ENCODE measurements at regions not wholly inside any gene's neighbourhood (a gene's known extent, or its start where the extent isn't known, plus 50 kb on each side); places are given as distances from the start of the nearest gene placed in this dataset.

DNA sequence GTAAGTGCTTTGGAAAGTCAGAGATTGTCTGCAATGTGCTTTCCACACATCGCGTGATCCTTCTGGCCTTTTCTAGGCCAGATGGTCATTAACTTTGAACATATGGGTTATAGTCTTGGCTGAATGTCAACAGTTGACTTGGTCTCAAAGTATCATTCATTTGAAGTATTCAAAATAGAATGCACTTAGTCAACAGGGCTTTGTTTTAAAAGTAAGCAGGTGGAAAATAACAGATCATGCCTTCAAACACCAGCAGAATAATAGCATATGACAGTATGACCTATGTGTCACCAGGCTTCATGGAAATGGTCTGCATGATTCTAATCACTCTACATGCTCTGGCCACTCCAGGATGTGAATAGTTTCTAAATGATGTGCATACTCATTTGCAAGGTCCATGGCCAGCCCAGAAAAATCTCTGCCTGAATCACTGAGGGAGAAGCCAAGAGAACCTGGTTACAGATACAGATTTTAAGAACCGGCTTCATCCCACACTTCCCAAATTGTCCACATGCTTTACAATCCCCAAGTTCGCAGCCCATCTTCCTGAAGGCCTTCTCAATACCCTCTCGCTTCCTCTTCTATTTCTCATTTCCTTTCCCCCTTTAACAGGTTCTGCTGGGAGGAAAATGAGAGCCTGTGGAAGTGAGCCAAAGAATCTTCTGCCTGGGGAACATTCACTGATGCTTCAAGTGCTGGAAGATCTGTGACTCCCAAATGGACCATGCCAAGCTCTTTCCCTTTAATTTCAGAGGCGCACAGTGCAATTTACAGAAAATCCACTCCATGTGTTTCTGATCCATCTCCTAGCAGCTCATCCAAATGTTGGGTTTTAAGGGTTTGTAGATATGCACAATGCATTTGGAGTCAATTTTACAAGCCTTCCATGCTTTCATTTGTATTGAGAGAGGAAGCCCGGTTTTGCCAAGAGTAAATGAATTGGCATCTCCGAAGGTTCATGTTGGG is 122.8 kb upstream of the GDF10 start (continued):
- TF ChIP-seq ZNF335 (tag by site-specific recombination; conservative IDR thresholded peaks at IDR 0.05) (no peak), ZNF561 (tag by site-specific recombination; IDR thresholded peaks at IDR 0.05; ENCODE audit: borderline replicate concordance) (no peak), ZNF596 (tag by site-specific recombination; IDR thresholded peaks at IDR 0.05) (no peak), ZNF10 (tag by site-specific recombination; IDR thresholded peaks at IDR 0.05) (no peak), ZNF48 (tag by site-specific recombination; IDR thresholded peaks at IDR 0.05) (no peak)

DNA sequence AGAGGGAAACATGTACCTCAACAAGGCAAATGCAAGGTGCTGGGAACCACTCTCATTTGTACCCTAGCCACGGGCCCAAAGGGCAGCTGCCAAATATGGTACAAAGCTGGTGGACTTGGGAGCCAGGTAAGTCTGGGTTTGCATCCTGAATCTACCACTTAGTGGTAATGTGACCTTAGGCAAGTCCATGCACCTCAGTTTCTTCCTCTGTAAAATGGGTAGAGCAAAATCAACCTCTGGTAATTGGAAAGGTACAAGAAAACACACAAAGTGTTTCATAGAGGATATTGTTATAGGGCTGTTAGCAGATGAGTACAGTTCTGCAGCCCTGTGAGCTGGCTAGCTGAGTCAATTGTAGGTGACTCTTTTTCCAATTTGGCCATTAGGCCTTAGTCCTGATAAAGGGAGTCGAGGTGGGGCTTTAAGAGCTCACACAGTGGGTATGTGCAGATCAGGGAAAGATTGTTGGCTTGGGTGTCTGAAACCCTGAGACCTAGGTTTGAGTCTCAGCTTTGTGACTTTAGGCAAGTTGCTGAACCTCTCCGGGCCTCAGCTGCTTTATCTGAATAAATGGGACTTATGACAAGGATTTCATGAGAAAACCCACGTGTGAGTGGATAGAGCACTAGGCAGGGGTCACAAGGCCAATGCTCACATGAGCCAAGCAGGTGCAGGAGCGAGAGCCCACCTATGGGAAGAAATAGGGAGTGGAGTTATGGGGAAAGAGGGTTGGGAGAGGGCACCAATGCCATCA is 121.3 kb upstream of the GDF10 start:
- Histone ChIP-seq H3K27ac (ENCODE audit: extremely low read depth, low read depth, low read length) (no peak overlapping the region), H3K4me1 (ENCODE audit: control insufficient read depth, insufficient read depth, low read length) (no peaks in the 10 kb centered on the region), H3K9me3 (ENCODE audit: control insufficient read depth, insufficient read depth, low read depth, low read length) (no peaks in the 10 kb centered on the region), H3K4me3 (ENCODE audit: low read depth, low read length) (no peak overlapping the region), H3K36me3 (ENCODE audit: control insufficient read depth in 2 of 2, insufficient read depth in 1 of 2, low read length in 2 of 2) (no peaks in the 10 kb centered on the region)
- ChIA-PET POLR2A (no interaction called here), CTCF (no interaction called here)
- TF ChIP-seq, protein P1, sequence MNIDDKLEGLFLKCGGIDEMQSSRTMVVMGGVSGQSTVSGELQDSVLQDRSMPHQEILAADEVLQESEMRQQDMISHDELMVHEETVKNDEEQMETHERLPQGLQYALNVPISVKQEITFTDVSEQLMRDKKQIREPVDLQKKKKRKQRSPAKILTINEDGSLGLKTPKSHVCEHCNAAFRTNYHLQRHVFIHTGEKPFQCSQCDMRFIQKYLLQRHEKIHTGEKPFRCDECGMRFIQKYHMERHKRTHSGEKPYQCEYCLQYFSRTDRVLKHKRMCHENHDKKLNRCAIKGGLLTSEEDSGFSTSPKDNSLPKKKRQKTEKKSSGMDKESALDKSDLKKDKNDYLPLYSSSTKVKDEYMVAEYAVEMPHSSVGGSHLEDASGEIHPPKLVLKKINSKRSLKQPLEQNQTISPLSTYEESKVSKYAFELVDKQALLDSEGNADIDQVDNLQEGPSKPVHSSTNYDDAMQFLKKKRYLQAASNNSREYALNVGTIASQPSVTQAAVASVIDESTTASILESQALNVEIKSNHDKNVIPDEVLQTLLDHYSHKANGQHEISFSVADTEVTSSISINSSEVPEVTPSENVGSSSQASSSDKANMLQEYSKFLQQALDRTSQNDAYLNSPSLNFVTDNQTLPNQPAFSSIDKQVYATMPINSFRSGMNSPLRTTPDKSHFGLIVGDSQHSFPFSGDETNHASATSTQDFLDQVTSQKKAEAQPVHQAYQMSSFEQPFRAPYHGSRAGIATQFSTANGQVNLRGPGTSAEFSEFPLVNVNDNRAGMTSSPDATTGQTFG (tag by site-specific recombination; IDR thresholded peaks at IDR 0.05; ENCODE audit: borderline replicate concordance) = no peak
- TF ChIP-seq ZNF654 (tag by site-specific recombination; IDR thresholded peaks at IDR 0.05; ENCODE audit: low read depth) (no peak), ZNF174 (tag by site-specific recombination; IDR thresholded peaks at IDR 0.05) (no peak), ZNF146 (tag by site-specific recombination; IDR thresholded peaks at IDR 0.05) (no peak), ZNF510 (tag by site-specific recombination; IDR thresholded peaks at IDR 0.05; ENCODE audit: insufficient replicate concordance) (no peak), RBAK (tag by site-specific recombination; IDR thresholded peaks at IDR 0.05) (no peak), ZNF658 (tag by site-specific recombination; IDR thresholded peaks at IDR 0.05) (no peak), ZNF248 (tag by site-specific recombination; IDR thresholded peaks at IDR 0.05) (no peak)

DNA sequence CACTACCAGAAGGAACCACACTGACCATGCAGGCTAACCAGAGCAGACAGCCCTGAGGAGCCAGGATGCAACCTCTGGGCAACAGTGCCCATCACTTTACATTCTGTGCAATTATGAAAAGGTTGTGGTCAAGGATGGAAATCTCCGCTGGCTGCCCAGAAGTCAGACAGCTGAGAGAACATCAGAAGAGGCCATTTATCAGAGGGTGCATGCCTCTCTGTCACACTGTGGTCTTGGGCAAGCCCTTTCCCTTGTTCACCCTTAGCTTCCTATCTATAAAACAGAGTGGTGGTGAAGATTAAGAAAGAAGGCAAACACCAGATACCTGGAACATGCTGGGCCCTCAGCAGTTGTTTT is 120.7 kb upstream of the GDF10 start:
- ChIA-PET CTCF (no interaction called here), POLR2A (no interaction called here)
- H3K9me3 ChIP-seq (ENCODE audit: control insufficient read depth, insufficient read depth, low read depth, low read length) = no peaks in the 10 kb centered on the region
- H3K36me3 ChIP-seq (ENCODE audit: control insufficient read depth in 2 of 2, insufficient read depth in 1 of 2, low read length in 2 of 2) = no peaks in the 10 kb centered on the region
- no peak overlapping the region for H3K4me3 ChIP-seq (ENCODE audit: low read depth, low read length)
- H3K27ac ChIP-seq (ENCODE audit: extremely low read depth, low read depth, low read length) = no peak overlapping the region
- no peaks in the 10 kb centered on the region for H3K4me1 ChIP-seq (ENCODE audit: control insufficient read depth, insufficient read depth, low read length)
- TF ChIP-seq, protein P2, sequence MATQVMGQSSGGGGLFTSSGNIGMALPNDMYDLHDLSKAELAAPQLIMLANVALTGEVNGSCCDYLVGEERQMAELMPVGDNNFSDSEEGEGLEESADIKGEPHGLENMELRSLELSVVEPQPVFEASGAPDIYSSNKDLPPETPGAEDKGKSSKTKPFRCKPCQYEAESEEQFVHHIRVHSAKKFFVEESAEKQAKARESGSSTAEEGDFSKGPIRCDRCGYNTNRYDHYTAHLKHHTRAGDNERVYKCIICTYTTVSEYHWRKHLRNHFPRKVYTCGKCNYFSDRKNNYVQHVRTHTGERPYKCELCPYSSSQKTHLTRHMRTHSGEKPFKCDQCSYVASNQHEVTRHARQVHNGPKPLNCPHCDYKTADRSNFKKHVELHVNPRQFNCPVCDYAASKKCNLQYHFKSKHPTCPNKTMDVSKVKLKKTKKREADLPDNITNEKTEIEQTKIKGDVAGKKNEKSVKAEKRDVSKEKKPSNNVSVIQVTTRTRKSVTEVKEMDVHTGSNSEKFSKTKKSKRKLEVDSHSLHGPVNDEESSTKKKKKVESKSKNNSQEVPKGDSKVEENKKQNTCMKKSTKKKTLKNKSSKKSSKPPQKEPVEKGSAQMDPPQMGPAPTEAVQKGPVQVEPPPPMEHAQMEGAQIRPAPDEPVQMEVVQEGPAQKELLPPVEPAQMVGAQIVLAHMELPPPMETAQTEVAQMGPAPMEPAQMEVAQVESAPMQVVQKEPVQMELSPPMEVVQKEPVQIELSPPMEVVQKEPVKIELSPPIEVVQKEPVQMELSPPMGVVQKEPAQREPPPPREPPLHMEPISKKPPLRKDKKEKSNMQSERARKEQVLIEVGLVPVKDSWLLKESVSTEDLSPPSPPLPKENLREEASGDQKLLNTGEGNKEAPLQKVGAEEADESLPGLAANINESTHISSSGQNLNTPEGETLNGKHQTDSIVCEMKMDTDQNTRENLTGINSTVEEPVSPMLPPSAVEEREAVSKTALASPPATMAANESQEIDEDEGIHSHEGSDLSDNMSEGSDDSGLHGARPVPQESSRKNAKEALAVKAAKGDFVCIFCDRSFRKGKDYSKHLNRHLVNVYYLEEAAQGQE (tag by site-specific recombination; IDR thresholded peaks at IDR 0.05) = no peak
- TF ChIP-seq, protein P1 (tag by site-specific recombination; IDR thresholded peaks at IDR 0.05; ENCODE audit: borderline replicate concordance) = no peak
- TF ChIP-seq SCRT2 (tag by site-specific recombination; IDR thresholded peaks at IDR 0.05) (no peak), SCRT1 (tag by site-specific recombination; IDR thresholded peaks at IDR 0.05; ENCODE audit: borderline replicate concordance) (no peak)
- TF ChIP-seq, protein P3, sequence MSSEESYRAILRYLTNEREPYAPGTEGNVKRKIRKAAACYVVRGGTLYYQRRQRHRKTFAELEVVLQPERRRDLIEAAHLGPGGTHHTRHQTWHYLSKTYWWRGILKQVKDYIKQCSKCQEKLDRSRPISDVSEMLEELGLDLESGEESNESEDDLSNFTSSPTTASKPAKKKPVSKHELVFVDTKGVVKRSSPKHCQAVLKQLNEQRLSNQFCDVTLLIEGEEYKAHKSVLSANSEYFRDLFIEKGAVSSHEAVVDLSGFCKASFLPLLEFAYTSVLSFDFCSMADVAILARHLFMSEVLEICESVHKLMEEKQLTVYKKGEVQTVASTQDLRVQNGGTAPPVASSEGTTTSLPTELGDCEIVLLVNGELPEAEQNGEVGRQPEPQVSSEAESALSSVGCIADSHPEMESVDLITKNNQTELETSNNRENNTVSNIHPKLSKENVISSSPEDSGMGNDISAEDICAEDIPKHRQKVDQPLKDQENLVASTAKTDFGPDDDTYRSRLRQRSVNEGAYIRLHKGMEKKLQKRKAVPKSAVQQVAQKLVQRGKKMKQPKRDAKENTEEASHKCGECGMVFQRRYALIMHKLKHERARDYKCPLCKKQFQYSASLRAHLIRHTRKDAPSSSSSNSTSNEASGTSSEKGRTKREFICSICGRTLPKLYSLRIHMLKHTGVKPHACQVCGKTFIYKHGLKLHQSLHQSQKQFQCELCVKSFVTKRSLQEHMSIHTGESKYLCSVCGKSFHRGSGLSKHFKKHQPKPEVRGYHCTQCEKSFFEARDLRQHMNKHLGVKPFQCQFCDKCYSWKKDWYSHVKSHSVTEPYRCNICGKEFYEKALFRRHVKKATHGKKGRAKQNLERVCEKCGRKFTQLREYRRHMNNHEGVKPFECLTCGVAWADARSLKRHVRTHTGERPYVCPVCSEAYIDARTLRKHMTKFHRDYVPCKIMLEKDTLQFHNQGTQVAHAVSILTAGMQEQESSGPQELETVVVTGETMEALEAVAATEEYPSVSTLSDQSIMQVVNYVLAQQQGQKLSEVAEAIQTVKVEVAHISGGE (tag by site-specific recombination; conservative IDR thresholded peaks at IDR 0.05; ENCODE audit: low read depth) = no peak

Data from HEK293 (cell line).